SK-N-SH treated with all-trans-retinoic acid at 6 μM for 48 hours (cell line): ENCODE measurements at regions not wholly inside any gene's neighbourhood (a gene's known extent, or its start where the extent isn't known, plus 50 kb on each side); places are given as distances from the start of the nearest gene placed in this dataset.

Source experiments
- ATAC-seq: fragments of 200-7000 bp; cut with Tn5 transposase; 3 replicates; pipeline ENCODE4 v1.9.1; 2020; ENCODE audit warnings: mild to moderate bottlenecking, moderate library complexity
- ARNTL ChIP-seq: fragments of 450-650 bp; formaldehyde crosslinking; IDR thresholded peaks from 2 replicates; pipeline ENCODE4 v1.5.0; 2020; ENCODE audit warnings: low read depth, mild to moderate bottlenecking, moderate library complexity, borderline replicate concordance
- BACH2 ChIP-seq: fragments of 250-450 bp; sonication (Bioruptor Pico); IDR thresholded peaks from 2 replicates; pipeline ENCODE4 v1.9.0; 2021; ENCODE audit warnings: mild to moderate bottlenecking, borderline replicate concordance
- CSDC2 ChIP-seq: fragments of 250-450 bp; sonication (Bioruptor Pico); IDR thresholded peaks from 2 replicates; pipeline ENCODE4 v1.5.0; 2020; ENCODE audit warnings: mild to moderate bottlenecking, moderate library complexity
- CSRNP3 ChIP-seq: fragments of 250-450 bp; sonication (Bioruptor Pico); IDR thresholded peaks from 2 replicates; pipeline ENCODE4 v1.5.1; 2021; ENCODE audit warnings: mild to moderate bottlenecking, moderate library complexity
- ESRRG ChIP-seq: fragments of 250-450 bp; sonication (Bioruptor Pico); IDR thresholded peaks from 2 replicates; pipeline ENCODE4 v1.6.1; 2021; ENCODE audit warnings: mild to moderate bottlenecking
- OSR1 ChIP-seq: fragments of 250-450 bp; sonication (Bioruptor Pico); IDR thresholded peaks from 2 replicates; pipeline ENCODE4 v1.8.0; 2022; ENCODE audit warnings: moderate library complexity, mild to moderate bottlenecking, inconsistent platforms
- PATZ1 ChIP-seq: fragments of 250-450 bp; sonication (Bioruptor Pico); IDR thresholded peaks from 2 replicates; pipeline ENCODE4 v1.8.0; 2020; ENCODE audit warnings: mild to moderate bottlenecking, moderate library complexity, borderline replicate concordance
- POU6F1 ChIP-seq: fragments of 250-450 bp; sonication (Bioruptor Pico); IDR thresholded peaks from 2 replicates; pipeline ENCODE4 v1.8.0; 2021; ENCODE audit warnings: low read depth, mild to moderate bottlenecking, moderate library complexity, borderline replicate concordance
- PPARA ChIP-seq: fragments of 250-450 bp; sonication (Bioruptor Pico); IDR thresholded peaks from 2 replicates; pipeline ENCODE4 v1.5.0; 2020; ENCODE audit warnings: mild to moderate bottlenecking, borderline replicate concordance
- RARB ChIP-seq: fragments of 250-450 bp; sonication (Bioruptor Pico); IDR thresholded peaks from 2 replicates; pipeline ENCODE4 v1.8.0; 2021; ENCODE audit warnings: mild to moderate bottlenecking, moderate library complexity
- SNAI2 ChIP-seq: fragments of 250-450 bp; sonication (Bioruptor Pico); IDR thresholded peaks from 2 replicates; pipeline ENCODE4 v1.5.0; 2020; ENCODE audit warnings: mild to moderate bottlenecking, moderate library complexity
- TOX ChIP-seq: fragments of 250-450 bp; sonication (Bioruptor Pico); IDR thresholded peaks from 2 replicates; pipeline ENCODE4 v1.8.0; 2021; ENCODE audit warnings: mild to moderate bottlenecking, moderate library complexity, borderline replicate concordance
- TSHZ2 ChIP-seq: fragments of 250-450 bp; sonication (Bioruptor Pico); IDR thresholded peaks from 2 replicates; pipeline ENCODE4 v1.5.0; 2020; ENCODE audit warnings: mild to moderate bottlenecking, moderate library complexity
- ZC3H10 ChIP-seq: fragments of 250-450 bp; sonication (Bioruptor Pico); IDR thresholded peaks from 2 replicates; pipeline ENCODE4 v1.5.1; 2021; ENCODE audit warnings: mild to moderate bottlenecking, moderate library complexity
- ZFP3 ChIP-seq: fragments of 250-450 bp; sonication (Bioruptor Pico); IDR thresholded peaks from 2 replicates; pipeline ENCODE4 v1.5.0; 2020; ENCODE audit warnings: mild to moderate bottlenecking, moderate library complexity
- ZNF565 ChIP-seq: fragments of 450-650 bp; formaldehyde crosslinking; conservative IDR thresholded peaks from 2 replicates; pipeline ENCODE4 v1.5.0; 2020; ENCODE audit warnings: low read depth, mild to moderate bottlenecking, moderate library complexity
- ZNF70 ChIP-seq: fragments of 450-650 bp; formaldehyde crosslinking; IDR thresholded peaks from 2 replicates; pipeline ENCODE4 v1.5.0; 2020; ENCODE audit warnings: mild to moderate bottlenecking, moderate library complexity
- ZNF8 ChIP-seq: fragments of 450-650 bp; formaldehyde crosslinking; IDR thresholded peaks from 2 replicates; pipeline ENCODE4 v1.5.0; 2020; ENCODE audit warnings: mild to moderate bottlenecking, moderate library complexity
- TF ChIP-seq, protein P1 (sequence below): fragments of 250-450 bp; sonication (Bioruptor Pico); IDR thresholded peaks from 2 replicates; pipeline ENCODE4 v1.5.1; 2020; ENCODE audit warnings: low read depth, mild to moderate bottlenecking, moderate library complexity

GRCh38 chr12:124389725-124390441 lies 95.0 kb downstream of the RFLNA start:
- ATAC-seq, result no peak
- TF ChIP-seq BACH2 (CRISPR knock-in tag), result no peak
- TF ChIP-seq, protein P1, sequence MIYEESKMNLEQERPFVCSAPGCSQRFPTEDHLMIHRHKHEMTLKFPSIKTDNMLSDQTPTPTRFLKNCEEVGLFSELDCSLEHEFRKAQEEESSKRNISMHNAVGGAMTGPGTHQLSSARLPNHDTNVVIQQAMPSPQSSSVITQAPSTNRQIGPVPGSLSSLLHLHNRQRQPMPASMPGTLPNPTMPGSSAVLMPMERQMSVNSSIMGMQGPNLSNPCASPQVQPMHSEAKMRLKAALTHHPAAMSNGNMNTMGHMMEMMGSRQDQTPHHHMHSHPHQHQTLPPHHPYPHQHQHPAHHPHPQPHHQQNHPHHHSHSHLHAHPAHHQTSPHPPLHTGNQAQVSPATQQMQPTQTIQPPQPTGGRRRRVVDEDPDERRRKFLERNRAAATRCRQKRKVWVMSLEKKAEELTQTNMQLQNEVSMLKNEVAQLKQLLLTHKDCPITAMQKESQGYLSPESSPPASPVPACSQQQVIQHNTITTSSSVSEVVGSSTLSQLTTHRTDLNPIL (CRISPR knock-in tag), result no peak
- TF ChIP-seq OSR1, result no peak
- no peak for TF ChIP-seq ESRRG (CRISPR knock-in tag)
- no peak for TF ChIP-seq CSDC2 (CRISPR knock-in tag)
- TF ChIP-seq ZFP3, result no peak
- no peak for TF ChIP-seq ZNF70
- no peak for TF ChIP-seq ZNF8 (CRISPR knock-in tag)
- TF ChIP-seq ZC3H10 (CRISPR knock-in tag), result no peak
- TF ChIP-seq POU6F1, result no peak
- TF ChIP-seq TOX (CRISPR knock-in tag), result no peak
- no peak for TF ChIP-seq RARB (CRISPR knock-in tag)
- no peak for TF ChIP-seq ZNF565 (CRISPR knock-in tag)
- TF ChIP-seq CSRNP3, result no peak
- TF ChIP-seq PATZ1 (CRISPR knock-in tag), result no peak
- no peak for TF ChIP-seq SNAI2 (CRISPR knock-in tag)
- TF ChIP-seq TSHZ2, result no peak
- TF ChIP-seq PPARA (CRISPR knock-in tag), result no peak

GRCh38 chr12:124389138-124389724 lies 94.3 kb downstream of the RFLNA start:
- peak; percentile 54 for ATAC-seq
- TF ChIP-seq ZFP3 (no peak), PATZ1 (CRISPR knock-in tag) (peak; percentile 71; the same call in 1 of the 2 replicates), CSDC2 (CRISPR knock-in tag) (no peak)

DNA sequence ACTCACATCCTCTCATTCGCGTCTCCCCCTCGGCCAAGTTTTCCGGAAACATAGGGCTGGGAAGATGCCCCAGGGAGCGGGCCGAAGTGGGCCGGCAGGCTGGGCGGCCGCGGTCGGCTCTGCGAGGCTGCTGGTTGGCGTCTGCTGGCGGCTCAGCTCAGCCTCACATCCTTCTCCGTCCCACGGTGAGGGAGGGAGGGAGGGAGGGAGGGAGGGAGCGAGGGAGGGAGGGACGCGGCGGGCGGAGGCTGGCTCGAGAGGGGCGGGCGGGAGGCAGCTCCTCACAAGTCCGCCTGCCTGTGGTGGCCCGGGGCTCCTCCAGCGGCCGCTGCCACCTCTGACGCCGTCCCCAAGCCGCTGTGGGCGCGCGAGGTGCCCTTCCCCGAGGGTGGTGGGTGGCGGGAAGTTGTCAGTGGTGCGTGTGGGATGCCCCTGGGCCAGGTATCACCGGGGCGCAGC lies 93.8 kb downstream of the RFLNA start:
- ATAC-seq, result peak; percentile 52
- TF ChIP-seq, protein P1 (CRISPR knock-in tag), result no peak
- TF ChIP-seq RARB (CRISPR knock-in tag) (no peak), ARNTL (no peak), TSHZ2 (no peak), CSDC2 (CRISPR knock-in tag) (no peak), ZNF8 (CRISPR knock-in tag) (no peak)
